Tibial nerve (tissue), 3 donors: ENCODE measurements at regions not wholly inside any gene's neighbourhood (a gene's known extent, or its start where the extent isn't known, plus 50 kb on each side); places are given as distances from the start of the nearest gene placed in this dataset.

Source experiments
- POLR2A ChIP-seq, 2 donors: fragments of 450-650 bp; IDR thresholded peaks; one replicate each; pipeline ENCODE4 v1.6.1; 2017; ENCODE audit warnings: antibody characterized with exemption in 2 of 2, mild to moderate bottlenecking in 2 of 2, moderate library complexity in 2 of 2
- TF ChIP-seq, protein P1 (sequence below), 5 experiments: fragments of 200-600 bp in 3 of 5; fragments of 450-650 bp in 2 of 5; sonication (generic) in 3 of 5; IDR thresholded peaks; one replicate each; pipeline ENCODE4 v1.5.1; 2016 to 2019; ENCODE audit warnings: antibody characterized with exemption in 5 of 5, mild to moderate bottlenecking in 3 of 5, moderate library complexity in 2 of 5

DNA sequence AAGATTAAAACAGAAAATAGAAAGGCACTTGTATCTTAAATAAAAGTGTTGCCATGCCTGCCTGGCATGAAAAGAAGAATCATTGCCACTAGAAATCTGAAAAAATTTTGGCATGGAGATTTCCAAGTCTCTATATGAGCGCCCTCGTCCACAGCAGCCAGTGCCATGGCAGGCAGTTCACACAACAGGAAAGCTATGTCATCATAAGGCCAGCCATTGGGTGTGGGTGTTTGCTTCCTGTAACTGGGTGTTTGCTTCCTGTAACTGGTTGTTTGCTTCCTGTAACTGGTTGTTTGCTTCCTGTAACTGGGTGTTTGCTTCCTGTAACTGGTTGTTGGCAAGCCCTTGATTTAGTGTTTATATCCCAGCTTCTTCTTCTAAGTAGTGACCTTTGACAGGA, 446.7 kb downstream of the IRX1 start:
- TF ChIP-seq, protein P1, sequence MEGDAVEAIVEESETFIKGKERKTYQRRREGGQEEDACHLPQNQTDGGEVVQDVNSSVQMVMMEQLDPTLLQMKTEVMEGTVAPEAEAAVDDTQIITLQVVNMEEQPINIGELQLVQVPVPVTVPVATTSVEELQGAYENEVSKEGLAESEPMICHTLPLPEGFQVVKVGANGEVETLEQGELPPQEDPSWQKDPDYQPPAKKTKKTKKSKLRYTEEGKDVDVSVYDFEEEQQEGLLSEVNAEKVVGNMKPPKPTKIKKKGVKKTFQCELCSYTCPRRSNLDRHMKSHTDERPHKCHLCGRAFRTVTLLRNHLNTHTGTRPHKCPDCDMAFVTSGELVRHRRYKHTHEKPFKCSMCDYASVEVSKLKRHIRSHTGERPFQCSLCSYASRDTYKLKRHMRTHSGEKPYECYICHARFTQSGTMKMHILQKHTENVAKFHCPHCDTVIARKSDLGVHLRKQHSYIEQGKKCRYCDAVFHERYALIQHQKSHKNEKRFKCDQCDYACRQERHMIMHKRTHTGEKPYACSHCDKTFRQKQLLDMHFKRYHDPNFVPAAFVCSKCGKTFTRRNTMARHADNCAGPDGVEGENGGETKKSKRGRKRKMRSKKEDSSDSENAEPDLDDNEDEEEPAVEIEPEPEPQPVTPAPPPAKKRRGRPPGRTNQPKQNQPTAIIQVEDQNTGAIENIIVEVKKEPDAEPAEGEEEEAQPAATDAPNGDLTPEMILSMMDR (IDR thresholded peaks at IDR 0.05) = no peak
- no peak for TF ChIP-seq POLR2A (IDR thresholded peaks at IDR 0.05)
